ENCODE measurements at regions not wholly inside any gene's neighbourhood (a gene's known extent, or its start where the extent isn't known, plus 50 kb on each side); places are given as distances from the start of the nearest gene placed in this dataset.

DNA sequence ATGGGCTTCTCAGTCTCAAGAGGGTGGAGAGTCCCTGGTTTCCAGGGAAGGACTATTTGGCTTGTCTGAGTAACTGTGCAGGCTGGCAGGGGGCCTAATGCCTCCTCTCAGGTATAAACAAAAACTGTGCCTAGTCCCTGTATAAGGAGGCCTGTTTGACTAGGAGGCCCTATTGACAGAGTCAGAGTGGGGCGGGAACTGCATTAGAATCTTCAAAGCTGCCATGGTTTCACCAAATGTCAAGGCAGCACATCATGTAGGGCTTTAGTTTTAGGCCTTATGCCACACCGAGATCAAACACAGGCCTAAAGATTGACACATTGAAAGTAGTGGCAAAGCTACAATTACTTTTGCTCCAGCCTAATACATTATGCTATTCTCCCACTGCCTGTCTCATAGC, 611.5 kb upstream of the B3GAT1 start:
- intact Hi-C loops (cut with micrococcal nuclease; ENCODE audit: unreplicated experiment): no loop called here
- in situ Hi-C loops (cut with HindIII; ENCODE audit: low pct_unique_long_range_greater_than_20kb, low sequenced_read_pairs): no loop called here
- Histone ChIP-seq H3K36me3 (ENCODE audit: control insufficient read depth, insufficient read depth, low read length) (no peaks in the 10 kb centered on the region), H3K4me3 (ENCODE audit: low read depth in 2 of 2, low read length in 2 of 2) (no peak overlapping the region), H3K27me3 (ENCODE audit: control insufficient read depth, insufficient read depth, low read length) (no peaks in the 10 kb centered on the region), H3K9me3 (ENCODE audit: control insufficient read depth, insufficient read depth, low read depth, low read length) (no peaks in the 10 kb centered on the region), H3K27ac (ENCODE audit: low read length) (no peak overlapping the region), H3K4me1 (ENCODE audit: control insufficient read depth, insufficient read depth, low read length) (no peaks in the 10 kb centered on the region)
- no TSS peak for BruUV-seq (replicated peaks)
- CTCF ChIA-PET: no interaction called here
- ATAC-seq: no peak
- DNase-seq (ENCODE audit: low read depth, low spot score): no peak
- TF ChIP-seq TCF7L2 (IDR thresholded peaks at IDR 0.05; ENCODE audit: low read depth, low read length): no peak
- TF ChIP-seq, protein P1, sequence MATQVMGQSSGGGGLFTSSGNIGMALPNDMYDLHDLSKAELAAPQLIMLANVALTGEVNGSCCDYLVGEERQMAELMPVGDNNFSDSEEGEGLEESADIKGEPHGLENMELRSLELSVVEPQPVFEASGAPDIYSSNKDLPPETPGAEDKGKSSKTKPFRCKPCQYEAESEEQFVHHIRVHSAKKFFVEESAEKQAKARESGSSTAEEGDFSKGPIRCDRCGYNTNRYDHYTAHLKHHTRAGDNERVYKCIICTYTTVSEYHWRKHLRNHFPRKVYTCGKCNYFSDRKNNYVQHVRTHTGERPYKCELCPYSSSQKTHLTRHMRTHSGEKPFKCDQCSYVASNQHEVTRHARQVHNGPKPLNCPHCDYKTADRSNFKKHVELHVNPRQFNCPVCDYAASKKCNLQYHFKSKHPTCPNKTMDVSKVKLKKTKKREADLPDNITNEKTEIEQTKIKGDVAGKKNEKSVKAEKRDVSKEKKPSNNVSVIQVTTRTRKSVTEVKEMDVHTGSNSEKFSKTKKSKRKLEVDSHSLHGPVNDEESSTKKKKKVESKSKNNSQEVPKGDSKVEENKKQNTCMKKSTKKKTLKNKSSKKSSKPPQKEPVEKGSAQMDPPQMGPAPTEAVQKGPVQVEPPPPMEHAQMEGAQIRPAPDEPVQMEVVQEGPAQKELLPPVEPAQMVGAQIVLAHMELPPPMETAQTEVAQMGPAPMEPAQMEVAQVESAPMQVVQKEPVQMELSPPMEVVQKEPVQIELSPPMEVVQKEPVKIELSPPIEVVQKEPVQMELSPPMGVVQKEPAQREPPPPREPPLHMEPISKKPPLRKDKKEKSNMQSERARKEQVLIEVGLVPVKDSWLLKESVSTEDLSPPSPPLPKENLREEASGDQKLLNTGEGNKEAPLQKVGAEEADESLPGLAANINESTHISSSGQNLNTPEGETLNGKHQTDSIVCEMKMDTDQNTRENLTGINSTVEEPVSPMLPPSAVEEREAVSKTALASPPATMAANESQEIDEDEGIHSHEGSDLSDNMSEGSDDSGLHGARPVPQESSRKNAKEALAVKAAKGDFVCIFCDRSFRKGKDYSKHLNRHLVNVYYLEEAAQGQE (IDR thresholded peaks at IDR 0.05; ENCODE audit: insufficient read depth in 1 of 2, low read depth in 2 of 2, low read length in 1 of 2): no peak
- POLR2A ChIA-PET: no interaction called here

DNA sequence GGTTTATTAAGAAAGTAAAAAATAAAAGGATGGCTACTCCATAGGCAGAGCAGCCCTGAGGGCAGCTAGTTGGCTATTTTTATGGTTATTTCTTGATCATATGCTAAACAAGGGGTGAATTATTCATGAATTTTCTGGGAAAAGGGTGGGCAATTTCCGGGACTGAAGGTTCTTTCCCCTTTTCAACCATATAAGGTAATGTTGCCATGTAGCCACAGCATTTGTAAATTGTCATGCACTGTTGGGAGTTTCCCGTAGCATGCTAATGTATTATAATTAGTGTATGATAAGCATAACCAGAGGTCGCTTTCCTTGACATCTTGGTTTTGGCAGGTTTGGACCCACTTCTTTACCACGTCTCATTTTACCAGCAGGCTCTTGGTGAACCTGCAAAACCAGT, 610.4 kb upstream of the B3GAT1 start:
- Histone ChIP-seq H3K27ac (ENCODE audit: low read length) (no peak overlapping the region), H3K4me3 (ENCODE audit: low read depth in 2 of 2, low read length in 2 of 2) (no peak overlapping the region), H3K27me3 (ENCODE audit: control insufficient read depth, insufficient read depth, low read length) (no peaks in the 10 kb centered on the region), H3K4me1 (ENCODE audit: control insufficient read depth, insufficient read depth, low read length) (no peaks in the 10 kb centered on the region), H3K36me3 (ENCODE audit: control insufficient read depth, insufficient read depth, low read length) (no peaks in the 10 kb centered on the region), H3K9me3 (ENCODE audit: control insufficient read depth, insufficient read depth, low read depth, low read length) (no peaks in the 10 kb centered on the region)
- intact Hi-C loops (cut with micrococcal nuclease; ENCODE audit: unreplicated experiment): no loop called here
- BruUV-seq (replicated peaks): no TSS peak
- ChIA-PET POLR2A (no interaction called here), CTCF (no interaction called here)
- ATAC-seq (no peak), DNase-seq (ENCODE audit: low read depth, low spot score) (no peak)
- in situ Hi-C loops (cut with HindIII; ENCODE audit: low pct_unique_long_range_greater_than_20kb, low sequenced_read_pairs): no loop called here
- TF ChIP-seq, protein P1 (IDR thresholded peaks at IDR 0.05; ENCODE audit: insufficient read depth in 1 of 2, low read depth in 2 of 2, low read length in 1 of 2): no peak
- TF ChIP-seq POLR2AphosphoS5 (IDR thresholded peaks at IDR 0.05; ENCODE audit: low read depth, low read length) (no peak), TCF7L2 (IDR thresholded peaks at IDR 0.05; ENCODE audit: low read depth, low read length) (no peak)
- TF ChIP-seq, protein P2, sequence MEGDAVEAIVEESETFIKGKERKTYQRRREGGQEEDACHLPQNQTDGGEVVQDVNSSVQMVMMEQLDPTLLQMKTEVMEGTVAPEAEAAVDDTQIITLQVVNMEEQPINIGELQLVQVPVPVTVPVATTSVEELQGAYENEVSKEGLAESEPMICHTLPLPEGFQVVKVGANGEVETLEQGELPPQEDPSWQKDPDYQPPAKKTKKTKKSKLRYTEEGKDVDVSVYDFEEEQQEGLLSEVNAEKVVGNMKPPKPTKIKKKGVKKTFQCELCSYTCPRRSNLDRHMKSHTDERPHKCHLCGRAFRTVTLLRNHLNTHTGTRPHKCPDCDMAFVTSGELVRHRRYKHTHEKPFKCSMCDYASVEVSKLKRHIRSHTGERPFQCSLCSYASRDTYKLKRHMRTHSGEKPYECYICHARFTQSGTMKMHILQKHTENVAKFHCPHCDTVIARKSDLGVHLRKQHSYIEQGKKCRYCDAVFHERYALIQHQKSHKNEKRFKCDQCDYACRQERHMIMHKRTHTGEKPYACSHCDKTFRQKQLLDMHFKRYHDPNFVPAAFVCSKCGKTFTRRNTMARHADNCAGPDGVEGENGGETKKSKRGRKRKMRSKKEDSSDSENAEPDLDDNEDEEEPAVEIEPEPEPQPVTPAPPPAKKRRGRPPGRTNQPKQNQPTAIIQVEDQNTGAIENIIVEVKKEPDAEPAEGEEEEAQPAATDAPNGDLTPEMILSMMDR (IDR thresholded peaks at IDR 0.05): no peak

Measured in Panc1 (cell line).